Inflammatory macrophage treated with lipopolysaccharide for 4 hours (primary cell): ENCODE measurements at regions not wholly inside any gene's neighbourhood (a gene's known extent, or its start where the extent isn't known, plus 50 kb on each side); places are given as distances from the start of the nearest gene placed in this dataset.
"Not testable (repeated sequence)": the region's sequence is repeated elsewhere in the genome, so short reads cannot be mapped to it uniquely, and the experiment has no call there.

Experiments used
- DNase-seq: peaks from one replicate; pipeline ENCODE4 v3.0.0-alpha.2; 2020

GRCh38 chr10:10014846-10015245 is 1002.8 kb upstream of the CELF2 start:
- no peak for DNase-seq

GRCh38 chr10:10017716-10018115 is 1000.0 kb upstream of the CELF2 start:
- no peak for DNase-seq

GRCh38 chr10:10020945-10021344 is 996.7 kb upstream of the CELF2 start:
- DNase-seq = no peak

- no peak for DNase-seq
Measured at GRCh38 chr10:10032991-10033390, 984.7 kb upstream of the CELF2 start.

- no peak for DNase-seq
Measured at GRCh38 chr10:10038348-10038747, 979.3 kb upstream of the CELF2 start.

GRCh38 chr10:10039595-10039994 is 978.1 kb upstream of the CELF2 start:
- no peak for DNase-seq

GRCh38 chr10:10043083-10043482 is 974.6 kb upstream of the CELF2 start:
- no peak for DNase-seq

- DNase-seq = no peak
Measured at GRCh38 chr10:10044922-10045764, 972.5 kb upstream of the CELF2 start.

- DNase-seq = no peak
Measured at GRCh38 chr10:10045765-10046028, 972.0 kb upstream of the CELF2 start.

- no peak for DNase-seq
Measured at GRCh38 chr10:10047426-10047825, 970.2 kb upstream of the CELF2 start.

- DNase-seq = no peak
Measured at GRCh38 chr10:10053051-10053450, 964.6 kb upstream of the CELF2 start.

- DNase-seq = no peak
Measured at GRCh38 chr10:10054466-10054865, 963.2 kb upstream of the CELF2 start.

GRCh38 chr10:10055656-10056442 is 961.8 kb upstream of the CELF2 start:
- DNase-seq = no peak

- DNase-seq = no peak
Measured at GRCh38 chr10:10056961-10057360, 960.7 kb upstream of the CELF2 start.

GRCh38 chr10:10067644-10068043 is 950.0 kb upstream of the CELF2 start:
- no peak for DNase-seq

GRCh38 chr10:10074847-10075246 is 942.8 kb upstream of the CELF2 start:
- DNase-seq = not testable (repeated sequence)

GRCh38 chr10:10078446-10078845 is 939.2 kb upstream of the CELF2 start:
- DNase-seq = no peak

- DNase-seq = no peak
Measured at GRCh38 chr10:10092581-10092980, 925.1 kb upstream of the CELF2 start.

GRCh38 chr10:10093021-10093420 is 924.7 kb upstream of the CELF2 start:
- no peak for DNase-seq

- no peak for DNase-seq
Measured at GRCh38 chr10:10094691-10095090, 923.0 kb upstream of the CELF2 start.

GRCh38 chr10:10096296-10096695 is 921.4 kb upstream of the CELF2 start:
- DNase-seq = no peak

- no peak for DNase-seq
Measured at GRCh38 chr10:10096898-10097297, 920.8 kb upstream of the CELF2 start.

- no peak for DNase-seq
Measured at GRCh38 chr10:10101106-10101505, 916.6 kb upstream of the CELF2 start.

GRCh38 chr10:10110844-10111490 is 906.7 kb upstream of the CELF2 start:
- DNase-seq = no peak
